HepG2 (cell line): ENCODE measurements at regions not wholly inside any gene's neighbourhood (a gene's known extent, or its start where the extent isn't known, plus 50 kb on each side); places are given as distances from the start of the nearest gene placed in this dataset.

Source experiments
- ATAC-seq: fragments of 200-7000 bp; cut with Tn5 transposase; 3 replicates; pipeline ENCODE4 v1.9.1; 2020; ENCODE audit warnings: mild to moderate bottlenecking, moderate library complexity
- BruUV-seq: library from RNA; stranded (reverse); fragments of 400-500 nt; replicated peaks from 2 replicates; lab custom pipeline; 2021; lab: Mats Ljungman, UMichigan
- CTCF ChIA-PET: fragments of 300-600 bp; formaldehyde crosslinking; extraction: SDS; loops from one replicate; lab custom pipeline; 2021; ENCODE audit warnings: low total read pairs, inconsistent platforms, low intra/inter-chr PET ratio; lab: Yijun Ruan, JAX
- POLR2A ChIA-PET: fragments of 350-600 bp; sonication (Branson Sonifier 250); formaldehyde crosslinking; loops from one replicate; lab custom pipeline; 2020; ENCODE audit warnings: antibody characterized with exemption, inconsistent platforms; lab: Yijun Ruan, JAX
- DNase-seq: peaks from one replicate; pipeline ENCODE4 v3.0.0-alpha.2; 2015; ENCODE audit warnings: low spot score
- FAIRE-seq: peaks from 3 replicates; lab custom pipeline; 2011; peaks lifted over from hg19 to GRCh38; lab: Jason Lieb, UNC
- H2AFZ ChIP-seq: one replicate; pipeline ENCODE4 v1.6.1; 2011; ENCODE audit warnings: low read length, inconsistent platforms
- H3K27ac ChIP-seq: fragments of 300-600 bp; 3 replicates; pipeline ENCODE4 v1.8.0; 2011; ENCODE audit warnings: mixed run types, mild to moderate bottlenecking, mixed read lengths, low read length, inconsistent platforms; ENCODE audit not compliant: insufficient read depth; ENCODE audit errors: extremely low read length
- H3K27me3 ChIP-seq, 2 experiments: fragments of 200-600 bp in 1 of 2; 2 replicates in 1 of 2; 3 replicates in 1 of 2; pipeline versions ENCODE4 v1.6.0 to v1.8.0; 2011; ENCODE audit warnings: low read length in 2 of 2, mild to moderate bottlenecking in 2 of 2, moderate library complexity in 2 of 2, inconsistent platforms in 1 of 2; ENCODE audit not compliant: insufficient read depth in 2 of 2, control insufficient read depth in 1 of 2
- H3K36me3 ChIP-seq, 2 experiments: fragments of 200-600 bp in 1 of 2; replicated peaks in 1 of 2; 2 replicates in 1 of 2; 3 replicates in 1 of 2; pipeline versions ENCODE4 v1.5.1 to v1.8.0; 2011; ENCODE audit warnings: low read length in 2 of 2, inconsistent platforms in 1 of 2; ENCODE audit not compliant: insufficient read depth in 2 of 2, control insufficient read depth in 1 of 2
- H3K4me1 ChIP-seq: 2 replicates; pipeline ENCODE4 v1.5.1; 2012; ENCODE audit warnings: low read length, inconsistent platforms; ENCODE audit not compliant: insufficient read depth
- H3K4me2 ChIP-seq: 2 replicates; pipeline ENCODE4 v1.6.0; 2011; ENCODE audit warnings: low read depth, low read length, inconsistent platforms
- H3K4me3 ChIP-seq, 3 experiments: fragments of 200-600 bp in 1 of 3; sonication (generic), shearing (Covaris generic) in 1 of 3; replicated peaks in 1 of 3; 2 replicates each; pipeline ENCODE4 v1.5.1; 2011 to 2016; ENCODE audit warnings: low read length in 3 of 3, inconsistent platforms in 2 of 3, low read depth in 2 of 3, mild to moderate bottlenecking in 2 of 3, control low read depth in 1 of 3, mixed read lengths in 1 of 3; ENCODE audit not compliant: insufficient read depth in 1 of 3
- H3K79me2 ChIP-seq: one replicate; pipeline ENCODE4 v1.6.1; 2011; ENCODE audit warnings: low read length, inconsistent platforms; ENCODE audit not compliant: insufficient read depth
- H3K9ac ChIP-seq: 2 replicates; pipeline ENCODE4 v1.6.0; 2011; ENCODE audit warnings: mild to moderate bottlenecking, low read depth, low read length, inconsistent platforms; ENCODE audit not compliant: insufficient read depth
- H3K9me3 ChIP-seq: 2 replicates; pipeline ENCODE4 v1.5.1; 2012; ENCODE audit warnings: mild to moderate bottlenecking, low read length
- H4K20me1 ChIP-seq: 2 replicates; pipeline ENCODE4 v1.6.0; 2011; ENCODE audit warnings: inconsistent platforms, mild to moderate bottlenecking, low read length, moderate library complexity; ENCODE audit not compliant: insufficient read depth
- HOXD1 ChIP-seq: sonication (generic); formaldehyde crosslinking; IDR thresholded peaks from 2 replicates; pipeline ENCODE4 v1.5.0; 2020; ENCODE audit warnings: missing genetic modification reagents
- NFYC ChIP-seq: IDR thresholded peaks from 2 replicates; pipeline ENCODE4 v1.6.1; 2016; ENCODE audit warnings: missing genetic modification reagents, missing compliant biosample characterization
- THYN1 ChIP-seq: sonication (generic); formaldehyde crosslinking; IDR thresholded peaks from 2 replicates; pipeline ENCODE4 v1.8.1; 2023; ENCODE audit warnings: low read depth, mild to moderate bottlenecking, moderate library complexity, missing genetic modification reagents, borderline replicate concordance
- ZNF335 ChIP-seq: sonication (generic); formaldehyde crosslinking; IDR thresholded peaks from 2 replicates; pipeline ENCODE4 v1.4.0; 2020; ENCODE audit warnings: missing genetic modification reagents
- ZNF441 ChIP-seq: sonication (generic); formaldehyde crosslinking; IDR thresholded peaks from 2 replicates; pipeline ENCODE4 v1.7.0; 2021; ENCODE audit warnings: missing genetic modification reagents, borderline replicate concordance
- ZNF850 ChIP-seq: sonication (generic); formaldehyde crosslinking; conservative IDR thresholded peaks from 2 replicates; pipeline ENCODE4 v1.9.0; 2021; ENCODE audit warnings: mild to moderate bottlenecking, missing genetic modification reagents
- WGBS: methylation state at CpG from one replicate; pipeline ENCODE4 v1.1.6; 2017; ENCODE audit warnings: low lambda C conversion rate; 5-methylcytosine and 5-hydroxymethylcytosine counted together
- in situ Hi-C: cut with HindIII; loops from 2 replicates; pipeline ENCODE4 v1.10.0; 2017; ENCODE audit warnings: low pct_unique_long_range_greater_than_20kb; ENCODE audit not compliant: extremely low pct_ligation_motif_present
- intact Hi-C: fragments of 100-400 bp; cut with micrococcal nuclease; formaldehyde crosslinking; loops from one replicate; pipeline ENCODE4 v1.10.0; 2022; ENCODE audit not compliant: unreplicated experiment
- TF ChIP-seq, protein P1 (sequence below): sonication (generic); formaldehyde crosslinking; IDR thresholded peaks from 2 replicates; pipeline ENCODE4 v1.5.1; 2020; ENCODE audit warnings: mild to moderate bottlenecking, missing genetic modification reagents, moderate library complexity
- TF ChIP-seq, protein P2 (sequence below): IDR thresholded peaks from 2 replicates; pipeline ENCODE4 v1.6.1; 2012; ENCODE audit warnings: low read depth, low read length, improper control_type of control experiment
- TF ChIP-seq, protein P3 (sequence below): sonication (generic); formaldehyde crosslinking; IDR thresholded peaks from 2 replicates; pipeline ENCODE4 v1.4.0; 2020; ENCODE audit warnings: missing genetic modification reagents

DNA sequence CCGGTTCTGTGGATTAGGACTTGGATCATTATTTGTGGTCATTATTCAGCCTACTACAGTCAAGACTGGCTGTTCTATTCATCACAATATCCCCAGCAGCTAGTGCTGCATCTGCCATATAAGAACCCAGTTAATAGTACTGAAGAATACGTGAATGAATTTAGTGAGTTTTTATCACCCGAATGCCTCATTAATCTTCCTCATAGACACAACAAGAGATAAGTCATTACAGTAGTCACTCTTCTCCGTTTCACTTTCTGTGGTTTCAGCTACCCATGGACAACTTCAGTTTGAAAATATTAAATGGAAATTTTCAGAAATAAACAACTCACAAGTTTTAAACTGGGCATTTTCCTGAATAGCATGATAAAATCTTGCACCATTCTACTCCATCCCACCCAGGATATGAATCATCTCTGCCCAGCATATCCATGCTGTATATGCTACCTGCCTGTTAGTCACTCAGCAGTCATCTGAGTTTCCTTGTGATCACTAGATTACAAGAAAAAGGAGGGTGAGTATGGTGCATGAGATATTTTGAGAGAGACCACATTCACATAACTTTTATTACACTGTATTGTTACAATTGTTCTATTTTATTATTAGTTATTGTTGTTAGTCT is 363.7 kb upstream of the CHAC2 start:
- no peaks in the 10 kb centered on the region for H4K20me1 ChIP-seq

DNA sequence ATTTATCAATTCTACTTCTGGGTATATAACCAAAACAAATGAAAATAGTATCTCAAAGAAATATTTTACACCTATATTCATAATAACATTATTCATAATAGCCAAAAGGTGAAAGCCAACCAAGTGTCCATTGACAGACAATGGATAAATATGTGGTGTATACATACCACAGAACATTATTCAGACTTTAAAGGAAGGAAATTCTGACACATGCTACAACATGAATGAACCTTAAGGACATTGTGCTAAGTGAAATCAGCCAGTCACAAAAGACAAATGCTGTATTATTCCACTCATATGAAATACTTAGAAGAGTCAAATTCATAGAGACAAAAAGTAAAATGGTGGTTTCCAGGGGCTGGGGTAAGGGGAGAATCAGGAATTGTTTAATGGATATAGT is 370.5 kb upstream of the CHAC2 start:
- H3K36me3 ChIP-seq: no peaks in the 10 kb centered on the region
- no peak overlapping the region for H3K4me3 ChIP-seq
- H3K27me3 ChIP-seq: no peaks in the 10 kb centered on the region
- intact Hi-C loops (no loop called here), in situ Hi-C loops (no loop called here)
- H3K79me2 ChIP-seq: no peaks in the 10 kb centered on the region
- H2AFZ ChIP-seq: no peak overlapping the region
- ChIA-PET POLR2A (no interaction called here), CTCF (no interaction called here)
- H3K27ac ChIP-seq: no peak overlapping the region
- no peak overlapping the region for H3K9ac ChIP-seq
- no peaks in the 10 kb centered on the region for H4K20me1 ChIP-seq
- ATAC-seq (no peak), DNase-seq (no peak), FAIRE-seq (no peak)
- BruUV-seq: no TSS peak
- H3K4me1 ChIP-seq: no peaks in the 10 kb centered on the region
- H3K4me2 ChIP-seq: no peak overlapping the region
- H3K9me3 ChIP-seq: no peaks in the 10 kb centered on the region
- TF ChIP-seq, protein P1, sequence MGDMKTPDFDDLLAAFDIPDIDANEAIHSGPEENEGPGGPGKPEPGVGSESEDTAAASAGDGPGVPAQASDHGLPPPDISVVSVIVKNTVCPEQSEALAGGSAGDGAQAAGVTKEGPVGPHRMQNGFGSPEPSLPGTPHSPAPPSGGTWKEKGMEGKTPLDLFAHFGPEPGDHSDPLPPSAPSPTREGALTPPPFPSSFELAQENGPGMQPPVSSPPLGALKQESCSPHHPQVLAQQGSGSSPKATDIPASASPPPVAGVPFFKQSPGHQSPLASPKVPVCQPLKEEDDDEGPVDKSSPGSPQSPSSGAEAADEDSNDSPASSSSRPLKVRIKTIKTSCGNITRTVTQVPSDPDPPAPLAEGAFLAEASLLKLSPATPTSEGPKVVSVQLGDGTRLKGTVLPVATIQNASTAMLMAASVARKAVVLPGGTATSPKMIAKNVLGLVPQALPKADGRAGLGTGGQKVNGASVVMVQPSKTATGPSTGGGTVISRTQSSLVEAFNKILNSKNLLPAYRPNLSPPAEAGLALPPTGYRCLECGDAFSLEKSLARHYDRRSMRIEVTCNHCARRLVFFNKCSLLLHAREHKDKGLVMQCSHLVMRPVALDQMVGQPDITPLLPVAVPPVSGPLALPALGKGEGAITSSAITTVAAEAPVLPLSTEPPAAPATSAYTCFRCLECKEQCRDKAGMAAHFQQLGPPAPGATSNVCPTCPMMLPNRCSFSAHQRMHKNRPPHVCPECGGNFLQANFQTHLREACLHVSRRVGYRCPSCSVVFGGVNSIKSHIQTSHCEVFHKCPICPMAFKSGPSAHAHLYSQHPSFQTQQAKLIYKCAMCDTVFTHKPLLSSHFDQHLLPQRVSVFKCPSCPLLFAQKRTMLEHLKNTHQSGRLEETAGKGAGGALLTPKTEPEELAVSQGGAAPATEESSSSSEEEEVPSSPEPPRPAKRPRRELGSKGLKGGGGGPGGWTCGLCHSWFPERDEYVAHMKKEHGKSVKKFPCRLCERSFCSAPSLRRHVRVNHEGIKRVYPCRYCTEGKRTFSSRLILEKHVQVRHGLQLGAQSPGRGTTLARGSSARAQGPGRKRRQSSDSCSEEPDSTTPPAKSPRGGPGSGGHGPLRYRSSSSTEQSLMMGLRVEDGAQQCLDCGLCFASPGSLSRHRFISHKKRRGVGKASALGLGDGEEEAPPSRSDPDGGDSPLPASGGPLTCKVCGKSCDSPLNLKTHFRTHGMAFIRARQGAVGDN (CRISPR knock-in tag): no peak
- TF ChIP-seq, protein P2, sequence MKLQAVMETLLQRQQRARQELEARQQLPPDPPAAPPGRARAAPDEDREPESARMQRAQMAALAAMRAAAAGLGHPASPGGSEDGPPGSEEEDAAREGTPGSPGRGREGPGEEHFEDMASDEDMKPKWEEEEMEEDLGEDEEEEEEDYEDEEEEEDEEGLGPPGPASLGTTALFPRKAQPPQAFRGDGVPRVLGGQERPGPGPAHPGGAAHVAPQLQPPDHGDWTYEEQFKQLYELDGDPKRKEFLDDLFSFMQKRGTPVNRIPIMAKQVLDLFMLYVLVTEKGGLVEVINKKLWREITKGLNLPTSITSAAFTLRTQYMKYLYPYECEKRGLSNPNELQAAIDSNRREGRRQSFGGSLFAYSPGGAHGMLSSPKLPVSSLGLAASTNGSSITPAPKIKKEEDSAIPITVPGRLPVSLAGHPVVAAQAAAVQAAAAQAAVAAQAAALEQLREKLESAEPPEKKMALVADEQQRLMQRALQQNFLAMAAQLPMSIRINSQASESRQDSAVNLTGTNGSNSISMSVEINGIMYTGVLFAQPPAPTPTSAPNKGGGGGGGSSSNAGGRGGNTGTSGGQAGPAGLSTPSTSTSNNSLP: no peak
- no peak for TF ChIP-seq ZNF850 (CRISPR knock-in tag)
- TF ChIP-seq, protein P3, sequence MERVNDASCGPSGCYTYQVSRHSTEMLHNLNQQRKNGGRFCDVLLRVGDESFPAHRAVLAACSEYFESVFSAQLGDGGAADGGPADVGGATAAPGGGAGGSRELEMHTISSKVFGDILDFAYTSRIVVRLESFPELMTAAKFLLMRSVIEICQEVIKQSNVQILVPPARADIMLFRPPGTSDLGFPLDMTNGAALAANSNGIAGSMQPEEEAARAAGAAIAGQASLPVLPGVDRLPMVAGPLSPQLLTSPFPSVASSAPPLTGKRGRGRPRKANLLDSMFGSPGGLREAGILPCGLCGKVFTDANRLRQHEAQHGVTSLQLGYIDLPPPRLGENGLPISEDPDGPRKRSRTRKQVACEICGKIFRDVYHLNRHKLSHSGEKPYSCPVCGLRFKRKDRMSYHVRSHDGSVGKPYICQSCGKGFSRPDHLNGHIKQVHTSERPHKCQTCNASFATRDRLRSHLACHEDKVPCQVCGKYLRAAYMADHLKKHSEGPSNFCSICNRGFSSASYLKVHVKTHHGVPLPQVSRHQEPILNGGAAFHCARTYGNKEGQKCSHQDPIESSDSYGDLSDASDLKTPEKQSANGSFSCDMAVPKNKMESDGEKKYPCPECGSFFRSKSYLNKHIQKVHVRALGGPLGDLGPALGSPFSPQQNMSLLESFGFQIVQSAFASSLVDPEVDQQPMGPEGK (CRISPR knock-in tag): no peak
- no peak for TF ChIP-seq THYN1 (CRISPR knock-in tag)
- TF ChIP-seq ZNF441 (CRISPR knock-in tag): no peak

More for the DNA sequence above, 363.7 kb upstream of the CHAC2 start:
- no peaks in the 10 kb centered on the region for H3K4me1 ChIP-seq
- no peaks in the 10 kb centered on the region for H3K79me2 ChIP-seq
- WGBS: 20% methylated on average over 4 of the region's 4 CpGs
- no peak for DNase-seq
- H3K4me2 ChIP-seq: no peak overlapping the region
- H2AFZ ChIP-seq: no peak overlapping the region
- H3K9me3 ChIP-seq: no peaks in the 10 kb centered on the region
- H3K9ac ChIP-seq: no peak overlapping the region
- no peaks in the 10 kb centered on the region for H3K36me3 ChIP-seq
- TF ChIP-seq HOXD1 (no peak), NFYC (no peak), ZNF335 (CRISPR knock-in tag) (no peak)
- in situ Hi-C loops: no loop called here
- H3K4me3 ChIP-seq: no peak overlapping the region
- ChIA-PET POLR2A (no interaction called here), CTCF (no interaction called here)
- ATAC-seq: no peak
- FAIRE-seq: no peak
- H3K27me3 ChIP-seq: no peaks in the 10 kb centered on the region
- BruUV-seq: no TSS peak
- intact Hi-C loops: no loop called here
- H3K27ac ChIP-seq: no peak overlapping the region
